Hepatocyte (in vitro differentiated cells): ENCODE measurements at regions not wholly inside any gene's neighbourhood (a gene's known extent, or its start where the extent isn't known, plus 50 kb on each side); places are given as distances from the start of the nearest gene placed in this dataset.

Experiments
- DNase-seq: peaks from one replicate; pipeline ENCODE4 v3.0.0-alpha.2; 2016; ENCODE audit warnings: low spot score
- H2AFZ ChIP-seq: fragments of 200-600 bp; sonication (generic); 2 replicates; pipeline ENCODE4 v1.6.0; 2016; ENCODE audit warnings: antibody characterized with exemption, mild to moderate bottlenecking
- H3K27ac ChIP-seq: fragments of 200-600 bp; sonication (generic); 2 replicates; pipeline ENCODE4 v1.5.1; 2016; ENCODE audit warnings: mild to moderate bottlenecking
- H3K27me3 ChIP-seq: fragments of 200-600 bp; sonication (generic); 2 replicates; pipeline ENCODE4 v1.6.1; 2016
- H3K36me3 ChIP-seq: fragments of 200-600 bp; sonication (generic); replicated peaks from 2 replicates; pipeline ENCODE4 v1.5.1; 2016; ENCODE audit warnings: low read depth; ENCODE audit not compliant: insufficient read depth
- H3K4me1 ChIP-seq: fragments of 200-600 bp; sonication (generic); 2 replicates; pipeline ENCODE4 v1.5.1; 2016; ENCODE audit warnings: mild to moderate bottlenecking, moderate library complexity; ENCODE audit not compliant: insufficient read depth
- H3K4me2 ChIP-seq: fragments of 200-600 bp; sonication (generic); 2 replicates; pipeline ENCODE4 v1.6.0; 2016
- H3K4me3 ChIP-seq: fragments of 200-600 bp; sonication (generic); 2 replicates; pipeline ENCODE4 v1.5.1; 2016; ENCODE audit warnings: mild to moderate bottlenecking
- H3K79me2 ChIP-seq: fragments of 200-600 bp; sonication (generic); 2 replicates; pipeline ENCODE4 v1.6.0; 2017; ENCODE audit warnings: mild to moderate bottlenecking
- H3K9me2 ChIP-seq: fragments of 200-600 bp; sonication (generic); replicated peaks from 2 replicates; pipeline ENCODE4 v1.6.0; 2017; ENCODE audit warnings: mild to moderate bottlenecking; ENCODE audit not compliant: insufficient read depth
- H3K9me3 ChIP-seq: fragments of 200-600 bp; sonication (generic); 2 replicates; pipeline ENCODE4 v1.5.1; 2016; ENCODE audit warnings: low read depth, mild to moderate bottlenecking
- H4K20me1 ChIP-seq: fragments of 200-600 bp; sonication (generic); 2 replicates; pipeline ENCODE4 v1.6.0; 2016; ENCODE audit warnings: mild to moderate bottlenecking; ENCODE audit not compliant: insufficient read depth, poor library complexity, severe bottlenecking
- CTCF ChIP-seq: fragments of 200-600 bp; sonication (generic); IDR thresholded peaks from 2 replicates; pipeline ENCODE4 v1.5.1; 2016; ENCODE audit warnings: antibody characterized with exemption, mild to moderate bottlenecking; ENCODE audit not compliant: poor library complexity
- EZH2 ChIP-seq: fragments of 200-600 bp; sonication (generic); IDR thresholded peaks from 2 replicates; pipeline ENCODE4 v1.6.1; 2016; ENCODE audit warnings: antibody characterized with exemption, mild to moderate bottlenecking, borderline replicate concordance
- EZH2phosphoT487 ChIP-seq: fragments of 200-600 bp; sonication (generic); IDR thresholded peaks from one replicate; pipeline ENCODE4 v1.6.1; 2018; ENCODE audit warnings: antibody characterized with exemption, mild to moderate bottlenecking, low read depth, moderate library complexity; ENCODE audit not compliant: unreplicated experiment, severe bottlenecking
- WGBS: methylation state at CpG from one replicate; pipeline ENCODE4 v1.1.6; 2016; ENCODE audit warnings: low lambda C conversion rate; ENCODE audit errors: missing lambda C conversion rate; 5-methylcytosine and 5-hydroxymethylcytosine counted together

- Histone ChIP-seq H3K4me1 (no peaks in the 10 kb centered on the region), H3K9me2 (no peaks in the 10 kb centered on the region), H2AFZ (no peak overlapping the region), H3K27me3 (no peaks in the 10 kb centered on the region), H4K20me1 (no peaks in the 10 kb centered on the region), H3K4me3 (no peak overlapping the region), H3K4me2 (no peak overlapping the region), H3K79me2 (no peaks in the 10 kb centered on the region), H3K9me3 (no peaks in the 10 kb centered on the region), H3K36me3 (no peaks in the 10 kb centered on the region), H3K27ac (no peak overlapping the region)
- no peak for DNase-seq
- no peak for TF ChIP-seq EZH2
- no peak for TF ChIP-seq CTCF
- TF ChIP-seq EZH2phosphoT487 = no peak
- 77% methylated on average over 7 of the region's 7 CpGs for WGBS
These were observed 276.5 kb downstream of the ETS1 start for GRCh38 chr11:128310676-128311445.

GRCh38 chr11:128310005-128310404 lies 277.4 kb downstream of the ETS1 start:
- Histone ChIP-seq H3K9me2 (no peaks in the 10 kb centered on the region), H3K4me3 (no peak overlapping the region), H3K27me3 (no peaks in the 10 kb centered on the region), H3K27ac (no peak overlapping the region), H3K36me3 (no peaks in the 10 kb centered on the region), H3K4me2 (no peak overlapping the region), H3K4me1 (no peaks in the 10 kb centered on the region), H2AFZ (no peak overlapping the region), H3K9me3 (no peaks in the 10 kb centered on the region), H4K20me1 (no peaks in the 10 kb centered on the region), H3K79me2 (no peaks in the 10 kb centered on the region)
- DNase-seq = no peak
- 83% methylated on average over 3 of the region's 3 CpGs for WGBS
- TF ChIP-seq CTCF = no peak
- no peak for TF ChIP-seq EZH2
- no peak for TF ChIP-seq EZH2phosphoT487

GRCh38 chr11:128308794-128309193 lies 278.6 kb downstream of the ETS1 start:
- no peak overlapping the region for H3K4me3 ChIP-seq
- H3K9me3 ChIP-seq = no peaks in the 10 kb centered on the region
- DNase-seq = no peak
- no peaks in the 10 kb centered on the region for H3K4me1 ChIP-seq
- H3K9me2 ChIP-seq = no peaks in the 10 kb centered on the region
- no peak overlapping the region for H2AFZ ChIP-seq
- H3K36me3 ChIP-seq = no peaks in the 10 kb centered on the region
- 90% methylated on average over 3 of the region's 3 CpGs for WGBS
- H4K20me1 ChIP-seq = no peaks in the 10 kb centered on the region
- H3K27me3 ChIP-seq = no peaks in the 10 kb centered on the region
- no peaks in the 10 kb centered on the region for H3K79me2 ChIP-seq
- no peak overlapping the region for H3K27ac ChIP-seq
- TF ChIP-seq EZH2phosphoT487 (no peak), EZH2 (no peak), CTCF (no peak)
- no peak overlapping the region for H3K4me2 ChIP-seq
